ENCODE measurements at regions not wholly inside any gene's neighbourhood (a gene's known extent, or its start where the extent isn't known, plus 50 kb on each side); places are given as distances from the start of the nearest gene placed in this dataset.

GRCh38 chr9:6090277-6091210, 75.1 kb upstream of the RANBP6 start:
- Mint-ChIP-seq H3K4me3 (no peak overlapping the region), H3K27me3 (peaks cover 9% of the 10 kb centered on the region), H3K4me1 (no peaks in the 10 kb centered on the region), H3K9me3 (ENCODE audit: insufficient read depth) (no peaks in the 10 kb centered on the region), H3K27ac (no peak overlapping the region)
- TF ChIP-seq EZH2 (IDR thresholded peaks at IDR 0.05; ENCODE audit: borderline replicate concordance, insufficient read depth, low read depth, low read length, poor library complexity, severe bottlenecking) (no peak), CTCF (IDR thresholded peaks at IDR 0.05) (no peak)
- no CpG with 5 or more reads among the region's 1 CpG for WGBS (ENCODE audit: insufficient coverage)
- intact Hi-C loops (cut with micrococcal nuclease), result no loop called here
- no peaks in the 10 kb centered on the region for H4K20me1 ChIP-seq (ENCODE audit: control insufficient read depth, insufficient read depth, low read length, poor library complexity, severe bottlenecking)
- H3K9me3 ChIP-seq (ENCODE audit: control extremely low read depth in 1 of 3, control insufficient read depth in 2 of 3, insufficient read depth in 1 of 3, low read length in 2 of 3), result no peaks in the 10 kb centered on the region
- H3K4me2 ChIP-seq (replicated peaks; ENCODE audit: low read depth, low read length, poor library complexity, severe bottlenecking), result no peak overlapping the region
- H2AFZ ChIP-seq (ENCODE audit: insufficient read depth, low read depth, low read length, poor library complexity, severe bottlenecking), result no peak overlapping the region
- ChIA-PET CTCF (interaction anchor here (0.9 kb wide), 1 partner anchor 10 kb away, joined by 3 read pairs; no protein-coding TSS in a partner anchor), POLR2A (no interaction called here)
- H3K36me3 ChIP-seq (replicated peaks in 1 of 2; ENCODE audit: control extremely low read depth in 1 of 2, control insufficient read depth in 1 of 2, extremely low read depth in 1 of 2, insufficient read depth in 2 of 2, low read length in 1 of 2), result no peaks in the 10 kb centered on the region
- no peaks in the 10 kb centered on the region for H3K4me1 ChIP-seq (ENCODE audit: control insufficient read depth in 2 of 2, insufficient read depth in 2 of 2, low read length in 2 of 2)
- no peak overlapping the region for H3K4me3 ChIP-seq (ENCODE audit: control extremely low read depth in 1 of 5, extremely low read depth in 1 of 5, insufficient read depth in 1 of 5, low read depth in 2 of 5, low read length in 4 of 5)
- no peak overlapping the region for H3K27ac ChIP-seq (ENCODE audit: low read length in 2 of 2)
- no peak overlapping the region for H3K9ac ChIP-seq (ENCODE audit: low read length)
- H3K79me2 ChIP-seq (ENCODE audit: control insufficient read depth, insufficient read depth, low read length), result no peaks in the 10 kb centered on the region
- ATAC-seq (ENCODE audit: low read depth) (no peak), DNase-seq (no peak)
- H3K27me3 ChIP-seq (replicated peaks in 1 of 4; ENCODE audit: control extremely low read depth in 1 of 4, control insufficient read depth in 3 of 4, insufficient read depth in 4 of 4, low read length in 3 of 4), result no peaks in the 10 kb centered on the region

- WGBS (ENCODE audit: insufficient coverage), result no CpG with 5 or more reads among the region's 1 CpG
Measured at GRCh38 chr9:6089300-6089699, 73.9 kb upstream of the RANBP6 start.

More at GRCh38 chr9:6089300-6089699, 73.9 kb upstream of the RANBP6 start:
- POLR2A ChIA-PET, result no interaction called here
- H3K27me3 Mint-ChIP-seq, result peaks cover 4% of the 10 kb centered on the region
- ATAC-seq (ENCODE audit: low read depth) (no peak), DNase-seq (no peak)
- Histone ChIP-seq H3K79me2 (ENCODE audit: control insufficient read depth, insufficient read depth, low read length) (no peaks in the 10 kb centered on the region), H3K4me3 (ENCODE audit: control extremely low read depth in 1 of 5, extremely low read depth in 1 of 5, insufficient read depth in 1 of 5, low read depth in 2 of 5, low read length in 4 of 5) (no peak overlapping the region), H3K36me3 (replicated peaks in 1 of 2; ENCODE audit: control extremely low read depth in 1 of 2, control insufficient read depth in 1 of 2, extremely low read depth in 1 of 2, insufficient read depth in 2 of 2, low read length in 1 of 2) (no peaks in the 10 kb centered on the region), H3K27me3 (replicated peaks in 1 of 4; ENCODE audit: control extremely low read depth in 1 of 4, control insufficient read depth in 3 of 4, insufficient read depth in 4 of 4, low read length in 3 of 4) (no peaks in the 10 kb centered on the region), H3K27ac (ENCODE audit: low read length in 2 of 2) (no peak overlapping the region), H3K9ac (ENCODE audit: low read length) (no peak overlapping the region), H4K20me1 (ENCODE audit: control insufficient read depth, insufficient read depth, low read length, poor library complexity, severe bottlenecking) (no peaks in the 10 kb centered on the region), H3K4me2 (replicated peaks; ENCODE audit: low read depth, low read length, poor library complexity, severe bottlenecking) (no peak overlapping the region), H3K9me3 (ENCODE audit: control extremely low read depth in 1 of 3, control insufficient read depth in 2 of 3, insufficient read depth in 1 of 3, low read length in 2 of 3) (no peaks in the 10 kb centered on the region), H2AFZ (ENCODE audit: insufficient read depth, low read depth, low read length, poor library complexity, severe bottlenecking) (no peak overlapping the region), H3K4me1 (ENCODE audit: control insufficient read depth in 2 of 2, insufficient read depth in 2 of 2, low read length in 2 of 2) (no peaks in the 10 kb centered on the region)
- H3K4me3 Mint-ChIP-seq, result no peak overlapping the region
- H3K9me3 Mint-ChIP-seq (ENCODE audit: insufficient read depth), result no peaks in the 10 kb centered on the region
- no peak overlapping the region for H3K27ac Mint-ChIP-seq
- intact Hi-C loops (cut with micrococcal nuclease), result no loop called here
- TF ChIP-seq EZH2 (IDR thresholded peaks at IDR 0.05; ENCODE audit: borderline replicate concordance, insufficient read depth, low read depth, low read length, poor library complexity, severe bottlenecking), result no peak
- TF ChIP-seq CTCF (IDR thresholded peaks at IDR 0.05), result no peak
- CTCF ChIA-PET, result interaction anchor here (0.9 kb wide), 1 partner anchor 9 kb away, joined by 3 read pairs; no protein-coding TSS in a partner anchor
- H3K4me1 Mint-ChIP-seq, result no peaks in the 10 kb centered on the region

Measured in B cell (primary cell).